HG02840 (cell line): ENCODE measurements at regions not wholly inside any gene's neighbourhood (a gene's known extent, or its start where the extent isn't known, plus 50 kb on each side); places are given as distances from the start of the nearest gene placed in this dataset.
"Not testable (repeated sequence)": the region's sequence is repeated elsewhere in the genome, so short reads cannot be mapped to it uniquely, and the experiment has no call there.

ENCODE experiments used
- ATAC-seq: cut with Tn5 transposase; IDR thresholded peaks from one replicate; pipeline ENCODE4 v1.9.1; 2021; ENCODE audit warnings: mild to moderate bottlenecking, moderate library complexity, moderate number of reproducible peaks; ENCODE audit not compliant: unreplicated experiment, low FRiP score

DNA sequence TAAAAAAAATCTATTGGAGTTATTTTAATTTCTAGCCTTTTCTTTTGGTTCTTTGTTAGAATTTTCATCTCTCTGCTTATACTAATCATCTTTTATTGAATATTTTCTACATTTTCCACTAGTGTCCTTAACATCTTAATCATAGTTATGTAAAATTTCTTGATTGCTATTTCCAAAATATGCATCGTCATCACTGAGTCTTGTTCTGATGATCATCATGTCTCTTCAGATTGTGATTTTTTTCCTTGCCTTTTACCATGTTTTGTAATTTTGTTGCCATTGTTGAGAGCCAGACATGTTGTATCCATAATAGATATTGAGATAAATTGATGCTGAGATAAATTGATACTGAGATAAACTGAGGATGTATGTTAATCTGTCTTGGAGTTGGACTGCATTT is 919.1 kb upstream of the FOXG1 start:
- not testable (repeated sequence) for ATAC-seq

DNA sequence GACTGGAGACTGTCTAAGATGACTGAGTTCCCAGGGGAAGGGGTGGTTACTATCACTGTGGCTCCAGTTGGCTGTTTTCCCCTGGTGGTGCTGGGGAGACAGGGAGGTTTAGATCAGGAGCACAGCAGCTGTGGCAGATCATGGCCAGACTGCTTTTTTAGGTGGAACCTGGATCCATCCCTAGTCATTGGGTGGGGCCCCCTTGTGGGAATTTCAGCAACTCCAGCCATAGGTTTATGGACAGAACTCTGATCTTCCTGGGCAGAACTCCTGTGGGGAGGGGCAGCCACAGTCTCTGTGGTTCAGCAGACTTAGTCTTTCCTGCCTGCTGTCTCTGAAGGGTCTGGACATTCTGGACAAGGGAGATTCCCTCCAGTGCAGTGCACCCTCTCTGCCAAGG is 917.4 kb upstream of the FOXG1 start:
- ATAC-seq = not testable (repeated sequence)

DNA sequence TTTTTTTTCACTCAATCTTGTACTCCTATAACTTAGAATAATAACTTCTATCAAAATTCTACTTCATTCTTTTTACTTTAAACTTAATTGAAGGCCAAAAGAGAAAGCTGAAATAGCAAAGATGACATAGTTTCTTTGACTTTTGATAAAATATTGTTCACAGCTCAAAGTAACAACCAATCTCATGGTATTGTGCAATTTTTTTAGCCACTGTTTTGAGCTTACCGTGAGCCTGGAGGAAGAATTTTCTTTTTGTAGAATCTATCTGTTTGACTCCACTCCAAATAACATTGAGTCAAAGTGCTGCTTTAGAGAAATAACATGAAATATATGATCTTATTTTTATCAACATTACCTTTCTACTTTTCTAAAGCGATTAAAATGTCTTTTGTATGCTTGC is 903.9 kb upstream of the FOXG1 start:
- no peak for ATAC-seq

DNA sequence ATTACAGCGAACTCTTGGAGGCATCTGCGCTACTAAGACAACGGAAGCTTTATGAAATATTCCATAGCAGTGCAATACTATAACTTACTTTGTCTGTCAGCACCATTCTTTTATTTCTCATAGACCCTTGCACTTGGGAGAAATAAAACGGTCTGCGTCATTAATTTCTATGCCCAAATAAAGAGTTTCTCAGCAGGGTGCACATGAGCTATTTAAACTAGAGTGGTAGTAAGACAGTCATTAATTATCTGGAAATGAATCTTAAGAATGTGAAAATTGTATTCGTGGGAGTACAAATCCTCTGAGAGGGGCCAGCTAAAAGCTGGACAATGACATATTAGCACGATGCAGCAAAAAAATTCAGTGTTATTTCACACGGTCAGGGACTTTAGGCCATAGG is 903.4 kb upstream of the FOXG1 start:
- ATAC-seq = no peak

DNA sequence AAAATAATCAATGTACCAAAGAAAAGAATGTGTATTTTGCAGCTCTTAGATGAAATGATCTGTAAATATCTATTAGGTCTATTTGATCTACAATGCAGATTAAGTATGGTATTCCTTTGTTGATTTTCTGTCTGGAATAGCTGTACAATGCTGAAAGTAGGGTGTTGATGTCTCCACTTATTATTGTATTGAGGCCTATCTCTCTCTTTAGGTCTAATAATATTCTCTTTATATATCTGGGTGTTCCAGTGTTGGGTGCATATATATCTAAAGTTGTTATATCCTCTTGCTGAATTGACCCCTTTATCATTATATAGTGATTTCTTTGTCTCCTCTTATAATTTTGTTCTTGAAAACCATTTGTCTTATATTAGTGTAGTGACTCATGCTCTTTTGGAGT is 885.5 kb upstream of the FOXG1 start:
- no peak for ATAC-seq

DNA sequence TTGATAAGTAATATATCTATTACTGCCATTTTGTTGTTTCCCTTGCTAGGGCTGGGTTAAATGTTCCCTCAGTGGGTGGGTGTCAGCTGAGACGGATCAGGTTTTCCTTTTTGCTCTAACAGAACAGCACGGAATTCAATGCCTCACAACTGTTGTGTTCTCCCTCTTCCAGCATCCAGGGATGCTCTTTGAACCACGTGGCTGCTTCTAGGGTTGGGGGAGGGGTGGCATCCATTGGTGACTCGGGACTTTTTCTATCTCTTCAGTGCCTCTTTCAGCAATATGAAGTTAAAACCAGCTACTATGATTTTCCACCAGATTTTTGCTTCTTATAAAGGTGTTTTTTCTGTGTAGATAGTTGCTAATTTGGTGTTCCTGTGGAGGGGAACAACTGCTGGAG is 884.9 kb upstream of the FOXG1 start:
- ATAC-seq = no peak

DNA sequence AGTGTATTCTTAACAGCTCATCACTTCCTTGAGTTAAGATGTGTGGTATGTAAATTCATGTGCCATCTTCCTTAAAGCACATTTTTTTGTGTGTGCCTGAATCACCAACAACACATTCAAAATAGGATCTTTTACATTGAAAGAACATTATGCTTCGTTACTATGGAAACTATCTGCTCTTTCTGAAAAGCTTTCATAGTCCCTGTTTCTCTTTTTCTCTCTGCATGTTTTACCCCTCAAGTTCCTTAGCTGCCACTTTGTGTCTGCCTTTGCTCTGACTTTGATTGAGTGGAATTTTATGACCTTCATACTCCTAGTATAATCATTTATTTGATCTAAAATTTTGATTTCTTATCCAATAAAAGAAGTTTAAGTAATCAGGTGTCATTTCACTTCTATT is 880.3 kb upstream of the FOXG1 start:
- ATAC-seq = no peak

DNA sequence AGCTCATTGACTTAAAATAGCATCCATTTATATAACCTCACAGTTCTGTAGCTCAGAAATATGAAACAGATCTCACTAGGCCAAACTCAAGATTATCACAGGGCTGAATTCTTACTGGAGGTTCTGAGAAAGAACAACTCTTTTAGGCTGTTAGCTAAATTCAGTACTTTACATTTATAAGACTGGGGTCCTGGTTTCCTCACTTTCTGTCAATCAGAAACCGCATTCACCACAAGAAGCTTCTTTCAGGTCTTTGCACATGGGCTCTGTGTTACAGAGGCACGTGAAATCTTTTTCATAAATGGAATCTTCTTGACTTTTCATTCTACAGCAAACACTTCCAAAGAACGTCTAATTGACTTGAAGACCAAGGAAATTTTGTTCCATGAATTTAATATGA is 876.3 kb upstream of the FOXG1 start:
- ATAC-seq = no peak

DNA sequence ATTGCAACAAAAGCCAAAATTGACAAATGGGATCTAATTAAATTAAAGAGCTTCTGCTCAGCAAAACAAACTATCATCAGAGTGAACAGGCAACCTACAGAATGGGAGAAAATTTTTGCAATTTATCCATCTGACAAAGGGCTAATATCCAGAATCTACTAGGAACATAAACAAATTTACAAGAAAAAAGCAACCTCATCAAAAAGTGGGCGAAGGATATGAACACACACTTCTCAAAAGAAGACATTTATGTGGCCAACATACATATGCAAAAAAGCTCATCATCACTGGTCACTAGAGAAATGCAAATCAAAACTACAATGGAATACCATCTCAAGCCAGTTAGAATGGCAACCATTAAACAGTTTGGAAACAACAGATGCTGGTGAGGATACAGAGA is 858.1 kb upstream of the FOXG1 start:
- ATAC-seq = not testable (repeated sequence)

DNA sequence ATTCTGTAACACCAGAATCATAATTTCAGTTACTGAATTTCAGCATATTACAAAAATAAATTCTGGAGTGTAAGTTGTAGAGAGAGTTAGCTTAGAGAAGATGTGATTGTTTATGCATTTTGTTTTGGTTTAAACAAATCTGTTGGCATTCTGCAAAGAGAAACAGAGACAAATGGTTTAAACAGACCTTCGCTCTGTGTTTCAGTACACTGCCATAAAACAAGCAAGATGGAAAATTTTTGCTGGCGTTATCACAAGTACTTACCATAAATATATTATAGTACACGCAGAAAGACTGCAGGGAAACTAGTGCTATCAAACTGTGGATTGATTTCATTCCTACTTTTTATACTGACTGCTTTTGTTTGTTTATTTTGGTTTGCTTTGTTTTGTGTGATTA is 850.3 kb upstream of the FOXG1 start:
- no peak for ATAC-seq

DNA sequence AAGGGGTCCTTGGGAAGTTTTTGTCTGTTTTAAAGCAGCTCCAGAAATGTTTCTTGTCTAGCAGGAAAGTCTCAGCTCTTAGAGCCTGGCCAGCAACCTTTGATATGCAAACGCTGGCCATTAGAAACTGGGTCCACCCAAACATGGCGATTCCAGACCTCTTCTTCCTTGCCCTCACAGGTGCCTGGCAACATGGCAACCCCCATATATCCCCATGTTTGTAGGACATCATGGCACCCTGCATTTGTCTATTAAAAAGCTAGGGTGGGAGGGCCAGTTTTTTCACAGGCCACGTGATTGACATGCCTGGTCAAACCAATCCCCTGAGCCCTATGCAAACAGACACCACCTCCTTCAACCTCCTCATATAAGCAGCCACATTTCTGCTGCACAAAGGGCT is 848.7 kb upstream of the FOXG1 start:
- ATAC-seq = no peak

DNA sequence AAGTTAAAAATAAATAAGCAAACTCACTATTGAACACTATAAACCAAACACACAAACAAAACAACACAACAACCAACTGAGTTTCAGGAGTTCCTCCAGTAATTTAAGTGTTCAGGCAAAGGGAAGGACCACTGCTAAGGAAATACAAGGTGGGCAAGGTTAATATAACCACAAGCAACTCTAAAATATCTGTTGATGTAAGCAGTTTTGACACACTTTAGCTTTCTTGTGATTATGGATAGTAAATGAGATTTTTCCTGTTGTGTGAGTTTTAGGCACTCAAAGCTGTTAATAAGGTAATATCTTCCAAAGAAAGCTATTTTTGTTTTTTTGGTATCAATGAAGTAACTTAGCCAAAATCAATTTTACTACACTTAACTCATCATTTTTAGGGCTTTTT is 839.1 kb upstream of the FOXG1 start:
- no peak for ATAC-seq

DNA sequence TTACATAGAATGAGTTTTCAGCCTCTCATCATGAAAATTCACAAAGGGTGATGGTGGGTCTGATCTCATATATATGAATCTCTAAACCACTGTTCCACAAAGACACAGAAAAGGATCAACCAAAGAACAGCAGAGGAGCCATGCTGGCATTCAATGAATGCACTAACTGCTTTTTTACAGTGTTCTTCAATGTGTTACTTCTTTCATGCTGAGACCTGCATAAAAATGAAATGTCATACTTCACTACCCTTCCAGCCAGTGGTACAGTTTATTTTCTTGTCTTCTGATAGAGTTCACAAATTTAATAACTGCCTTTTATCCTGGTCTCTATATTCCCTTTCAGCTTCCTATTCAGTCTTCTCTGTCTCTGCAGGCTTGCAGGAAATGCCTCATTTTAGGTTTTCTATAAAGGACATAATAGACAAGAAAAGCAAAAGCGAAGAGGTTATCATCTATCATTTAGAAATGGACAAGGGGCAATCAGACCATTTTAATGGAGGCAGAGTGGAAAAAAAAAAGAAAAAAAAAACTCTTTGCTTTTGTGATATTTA is 836.7 kb upstream of the FOXG1 start:
- ATAC-seq = no peak

DNA sequence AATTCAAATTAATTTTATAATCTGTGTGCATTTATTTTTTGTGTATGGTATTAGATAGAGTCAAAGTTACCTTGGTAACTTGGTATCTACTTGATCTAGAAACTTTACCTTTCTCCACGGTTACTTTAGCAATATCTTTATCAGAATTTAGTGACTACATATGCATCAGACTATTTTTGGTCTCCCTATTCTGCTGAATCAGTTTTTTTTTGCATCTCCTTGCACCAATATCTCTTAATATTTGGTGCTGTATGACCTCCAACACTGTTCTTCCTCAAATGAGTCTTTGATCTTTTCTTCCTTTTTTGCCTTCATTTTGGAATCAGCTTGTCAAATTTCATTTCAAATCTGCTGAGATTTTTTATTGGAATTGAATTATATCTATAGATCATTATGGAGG is 828.2 kb upstream of the FOXG1 start:
- ATAC-seq = no peak

DNA sequence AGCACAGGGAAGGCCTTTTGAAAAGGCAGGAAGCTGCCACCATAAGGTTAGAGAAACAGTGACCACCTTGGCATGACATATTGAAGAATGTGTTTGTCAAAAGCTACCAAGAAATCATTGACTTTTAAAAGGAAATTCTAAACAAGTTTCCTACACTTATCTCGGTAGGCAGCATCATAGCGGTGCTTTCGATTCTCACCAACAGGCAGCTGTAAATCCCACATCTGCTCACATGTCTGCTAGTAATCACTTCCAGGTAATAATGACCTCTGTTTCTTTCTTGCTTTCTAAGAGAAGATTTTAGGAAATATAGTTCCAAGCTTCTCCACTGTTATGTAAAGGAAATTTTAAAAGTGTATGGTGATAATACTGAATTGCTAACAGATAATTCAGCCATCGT is 821.1 kb upstream of the FOXG1 start:
- ATAC-seq = no peak

DNA sequence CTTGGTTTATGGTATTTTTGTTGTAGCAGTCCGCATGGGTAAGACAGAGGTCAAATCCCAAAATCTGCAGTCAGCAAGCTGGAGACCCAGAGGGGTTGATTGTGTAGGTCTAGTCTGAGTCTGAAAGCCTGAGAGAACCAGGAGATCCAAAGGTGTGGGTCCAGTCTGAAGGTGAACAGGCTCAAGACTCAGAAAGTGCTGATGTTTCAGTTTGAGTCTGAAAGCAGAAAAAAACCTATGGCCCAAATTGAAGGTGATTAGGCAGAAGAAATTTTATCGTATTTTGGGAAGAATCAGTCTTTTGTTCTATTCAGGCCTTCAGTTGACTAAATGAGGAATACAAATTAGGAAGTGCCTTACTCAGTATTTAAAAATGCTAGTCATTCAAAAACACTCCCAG is 807.8 kb upstream of the FOXG1 start:
- no peak for ATAC-seq

DNA sequence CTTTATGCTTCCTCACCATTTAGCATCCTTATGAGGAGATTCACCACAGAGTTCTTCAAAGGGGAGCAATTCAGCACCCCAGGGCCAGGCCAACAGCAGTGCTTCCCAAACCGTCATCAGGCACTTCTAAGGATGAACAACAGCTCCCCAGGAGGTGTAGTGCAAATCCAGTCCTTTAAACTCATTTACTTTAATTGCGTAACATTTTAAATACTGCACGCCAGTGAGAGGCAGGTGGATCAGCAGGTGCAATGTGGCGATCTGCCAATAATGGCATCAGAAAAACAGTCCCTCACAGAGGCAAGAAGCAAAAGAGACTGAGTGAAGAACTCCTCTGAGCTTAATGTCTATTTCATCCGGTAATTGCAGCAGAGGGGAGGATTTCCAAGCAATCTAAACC is 770.9 kb upstream of the FOXG1 start:
- no peak for ATAC-seq

DNA sequence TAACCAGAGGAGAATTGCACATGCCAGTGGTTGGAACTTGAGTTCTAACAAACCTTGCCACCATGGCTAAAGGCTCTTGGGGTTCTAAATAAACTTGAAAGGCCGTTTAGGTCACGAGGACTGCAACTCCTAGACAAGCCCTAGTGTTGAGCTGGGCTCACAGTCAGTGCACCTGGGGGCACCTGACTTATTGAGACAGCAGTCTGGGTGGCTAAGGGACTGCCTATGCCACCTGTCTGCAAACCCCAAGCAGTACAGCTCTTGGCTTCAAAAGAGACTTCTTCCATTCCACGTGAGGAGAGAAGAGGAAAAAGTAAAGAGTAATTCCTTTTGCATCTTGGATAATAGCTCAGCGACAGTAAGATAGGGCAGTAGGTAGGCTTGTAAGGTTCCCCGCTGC is 765.6 kb upstream of the FOXG1 start:
- no peak for ATAC-seq

DNA sequence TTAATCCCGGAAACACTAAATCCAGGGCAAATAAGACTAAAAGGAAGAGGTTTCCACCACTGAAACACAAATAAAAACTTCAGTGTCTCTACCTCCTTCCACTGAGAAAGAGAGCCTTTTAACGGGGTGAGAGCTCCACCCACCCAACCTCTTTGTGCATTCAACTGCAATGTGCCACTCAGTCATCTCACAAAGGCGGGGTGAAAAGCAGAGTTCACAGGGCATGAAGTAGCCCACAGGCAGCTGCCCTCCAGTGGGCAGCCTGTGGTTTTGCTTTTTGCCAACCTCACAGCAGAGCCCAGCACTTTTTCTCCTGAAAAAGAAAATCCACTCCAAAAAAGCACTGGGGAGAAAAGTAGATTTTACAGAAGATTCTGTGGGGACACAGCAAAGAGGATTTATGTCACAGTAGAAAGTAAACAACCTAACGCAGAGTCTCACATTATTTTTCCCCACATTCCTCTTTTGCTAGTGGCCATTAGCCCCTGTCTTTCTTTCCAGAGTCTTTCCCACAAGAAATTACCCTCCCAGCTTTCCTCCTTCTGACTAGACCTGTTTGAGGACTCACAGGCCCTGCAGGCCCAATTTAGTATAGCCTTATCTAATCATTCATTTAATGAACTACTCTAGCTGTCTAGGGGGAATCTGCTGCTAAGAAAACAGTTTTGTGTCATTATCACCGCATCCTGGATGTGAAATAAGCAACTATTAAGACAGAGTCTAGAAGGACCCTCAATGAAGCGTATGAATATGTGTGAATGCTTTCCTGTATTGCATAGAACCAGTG is 753.8 kb upstream of the FOXG1 start:
- ATAC-seq = no peak

DNA sequence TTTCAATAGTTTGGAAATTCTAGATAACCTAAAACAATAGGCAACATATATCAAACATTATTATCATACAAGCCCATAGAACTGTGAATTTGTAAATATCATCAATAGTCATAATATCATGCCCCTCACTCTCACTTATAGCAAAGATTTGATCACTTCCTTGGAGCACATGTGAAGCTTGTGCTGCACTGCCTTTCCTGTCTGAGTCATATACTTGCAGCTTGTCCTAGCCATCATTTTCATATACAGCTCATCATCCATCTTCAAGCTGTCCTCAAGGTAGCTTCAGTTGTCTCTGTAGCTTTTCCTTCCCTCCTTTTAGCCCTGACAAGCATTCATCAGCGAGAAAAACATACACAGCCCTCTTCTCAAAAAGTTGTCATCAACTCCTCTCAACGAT is 746.5 kb upstream of the FOXG1 start:
- no peak for ATAC-seq

DNA sequence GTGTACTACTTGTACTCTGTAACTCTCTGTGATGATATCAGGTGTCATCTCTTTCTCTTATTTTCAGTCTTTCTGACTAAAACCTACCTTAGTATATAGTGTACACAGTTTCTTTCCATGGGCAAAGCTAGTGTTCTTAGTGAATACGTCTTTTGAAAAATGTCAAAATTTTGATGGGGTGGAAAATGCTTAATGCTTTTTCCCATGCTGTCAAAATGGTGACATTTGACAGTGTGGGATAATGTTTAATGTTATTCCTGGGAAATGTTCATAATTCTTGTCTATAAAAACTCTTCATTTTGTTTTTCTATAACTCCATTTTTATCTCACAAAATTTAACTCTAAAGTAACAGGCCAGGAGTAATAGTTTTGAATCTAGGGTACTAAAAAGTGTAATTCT is 742.7 kb upstream of the FOXG1 start:
- ATAC-seq = no peak

DNA sequence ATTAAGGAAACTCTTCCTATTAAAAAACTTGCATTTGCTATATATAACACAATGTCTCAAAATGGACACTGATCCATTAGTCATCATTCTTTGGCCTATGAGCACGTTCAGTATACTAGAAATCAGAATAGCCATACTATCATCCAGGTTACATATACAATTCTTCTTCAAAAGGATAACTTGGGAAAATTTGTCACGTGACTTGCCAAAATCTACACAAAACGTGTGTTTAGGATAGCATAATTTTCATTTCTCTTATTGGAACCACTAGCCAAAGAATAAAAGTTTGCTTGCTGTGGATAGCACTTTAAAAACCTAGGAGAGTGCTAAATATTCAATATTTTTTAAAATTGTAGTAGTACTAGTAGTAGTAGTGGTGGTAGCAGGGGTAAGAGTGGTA is 714.3 kb upstream of the FOXG1 start:
- no peak for ATAC-seq

DNA sequence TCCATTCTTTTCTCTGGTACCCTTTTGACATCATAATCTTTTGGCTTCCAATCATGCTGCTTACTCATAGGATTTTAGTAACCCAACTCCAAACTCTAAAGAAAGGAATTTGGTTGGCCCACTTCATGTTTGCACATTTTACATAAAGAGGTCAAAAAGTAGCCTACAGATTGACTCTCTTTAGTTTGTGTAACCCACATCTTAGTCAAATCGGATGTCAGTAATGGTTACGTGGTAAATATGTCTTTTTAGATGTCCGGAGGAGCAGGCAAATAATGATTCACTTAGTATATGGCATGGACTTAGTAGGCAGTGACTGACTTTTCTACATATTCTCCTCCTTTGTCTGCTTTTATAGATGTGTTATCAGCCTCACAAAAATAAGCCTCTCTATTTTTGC is 711.6 kb upstream of the FOXG1 start:
- ATAC-seq = no peak
